ENCODE measurements at regions not wholly inside any gene's neighbourhood (a gene's known extent, or its start where the extent isn't known, plus 50 kb on each side); places are given as distances from the start of the nearest gene placed in this dataset.

DNA sequence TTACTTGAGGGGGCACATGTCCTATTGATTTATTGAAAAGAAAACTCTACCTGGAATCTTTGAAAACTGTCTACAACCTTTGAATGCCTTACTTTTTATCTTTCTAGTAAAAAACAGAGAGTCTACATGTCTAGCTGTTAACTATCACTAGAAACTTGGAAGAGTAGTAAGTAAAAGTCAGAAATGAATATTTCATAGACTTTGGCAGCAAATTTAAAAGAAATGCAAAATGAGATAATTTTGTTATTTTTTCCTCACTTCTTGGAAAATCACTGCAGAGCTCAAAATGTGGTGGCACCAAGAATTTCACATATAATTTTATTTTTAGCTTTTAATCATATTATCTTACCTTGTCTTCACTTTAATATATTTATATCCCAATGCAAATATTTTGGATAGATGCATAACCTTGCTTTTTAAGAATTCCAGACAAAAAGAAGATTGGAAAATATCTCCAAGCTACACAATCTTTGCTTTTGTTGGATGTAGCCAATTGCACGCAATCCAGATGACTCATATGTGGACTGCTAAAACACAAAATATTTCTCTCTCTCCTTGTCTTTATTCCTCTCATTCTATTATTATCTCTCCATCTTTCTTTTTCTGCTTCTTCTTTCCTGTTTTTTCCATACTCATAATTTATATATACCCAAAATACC lies 92.2 kb upstream of the DSEL start:
- no peak overlapping the region for H3K4me3 ChIP-seq (ENCODE audit: low read length)
- no peak for DNase-seq (ENCODE audit: low read depth, low spot score)

DNA sequence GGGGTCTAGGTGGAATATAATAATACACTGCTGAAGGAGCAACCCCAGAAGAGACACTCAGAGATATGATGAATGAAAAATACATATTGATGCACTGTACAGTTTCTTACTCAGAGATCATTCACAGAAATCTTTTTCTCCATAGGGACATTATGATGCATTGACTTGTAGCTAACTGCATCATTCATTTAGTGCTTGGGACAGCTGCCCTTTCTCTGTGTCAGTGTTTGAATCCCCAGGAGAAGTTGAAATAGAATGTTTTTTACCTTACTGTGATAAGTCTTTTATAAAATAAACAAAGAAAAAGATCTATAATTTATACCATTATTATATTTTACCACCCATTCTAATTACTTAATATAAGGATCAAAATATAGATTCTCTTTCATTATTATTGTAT lies 91.7 kb upstream of the DSEL start:
- DNase-seq (ENCODE audit: low read depth, low spot score), result no peak
- H3K4me3 ChIP-seq (ENCODE audit: low read length), result no peak overlapping the region

DNA sequence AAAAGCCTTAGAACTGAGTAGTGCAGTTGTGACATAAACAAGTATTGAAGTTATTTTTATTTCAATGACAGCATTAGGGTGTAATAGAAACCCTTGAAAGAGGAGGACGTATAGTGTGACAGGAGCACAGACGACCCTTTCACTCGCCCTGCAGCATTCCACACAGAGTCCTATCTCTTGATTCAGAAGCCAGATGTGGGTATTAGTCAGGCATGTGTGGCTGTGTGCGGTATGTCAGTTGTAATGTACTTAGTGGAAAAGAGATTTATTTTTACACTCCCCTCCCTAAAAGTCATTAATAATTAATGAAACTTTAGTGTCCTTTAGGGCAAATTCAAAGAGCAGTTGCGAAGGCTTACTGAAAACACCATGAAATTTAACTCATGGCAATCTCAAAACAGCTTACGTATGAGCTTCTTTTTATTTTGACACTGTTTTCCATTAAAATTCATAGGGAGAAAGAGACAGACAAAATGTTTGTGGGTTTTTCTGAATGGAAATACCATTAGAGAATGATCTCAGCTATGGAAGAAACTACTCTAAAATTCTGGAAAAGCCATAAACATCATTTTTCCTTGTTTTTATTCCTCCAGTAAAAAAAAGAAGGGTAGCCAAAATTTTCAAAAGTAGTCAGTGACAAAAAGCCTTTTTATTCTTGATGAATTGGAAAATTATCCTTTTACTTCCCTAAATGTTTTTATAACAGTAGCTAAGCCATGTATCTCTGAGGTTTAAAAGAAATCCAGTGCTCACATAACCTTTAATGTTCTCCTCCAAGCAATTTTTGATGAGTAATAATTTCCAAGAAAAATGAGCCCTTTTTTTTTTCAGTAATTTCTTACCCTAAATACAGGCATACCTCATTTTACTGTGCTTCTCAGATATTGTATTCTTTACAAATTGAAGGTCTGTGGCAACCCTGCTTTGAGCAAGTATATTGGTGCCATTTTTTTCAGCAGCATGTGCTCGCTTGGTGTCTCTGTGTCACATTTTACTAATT lies 84.0 kb upstream of the DSEL start:
- DNase-seq (ENCODE audit: low read depth, low spot score), result no peak
- H3K4me3 ChIP-seq (ENCODE audit: low read length), result no peak overlapping the region

DNA sequence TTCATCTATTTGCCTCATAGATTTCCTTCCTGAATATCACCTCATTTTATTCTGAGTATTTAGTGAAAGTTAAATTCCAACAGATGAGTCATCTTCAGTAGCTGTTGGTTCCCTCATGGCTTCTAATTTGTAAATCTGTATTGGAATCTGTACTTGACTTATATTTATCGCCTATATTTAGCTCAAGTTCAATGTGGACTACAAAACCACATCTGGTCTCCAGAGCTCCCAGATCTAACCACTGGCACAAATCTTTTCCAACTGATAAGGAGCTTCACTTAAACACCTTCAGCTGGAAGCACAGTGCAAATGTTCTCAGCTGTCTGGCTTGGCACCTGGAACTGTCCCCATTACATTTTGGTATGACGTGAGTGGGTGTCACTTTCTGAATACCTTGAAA lies 82.8 kb upstream of the DSEL start:
- no peak overlapping the region for H3K4me3 ChIP-seq (ENCODE audit: low read length)
- no peak for DNase-seq (ENCODE audit: low read depth, low spot score)

DNA sequence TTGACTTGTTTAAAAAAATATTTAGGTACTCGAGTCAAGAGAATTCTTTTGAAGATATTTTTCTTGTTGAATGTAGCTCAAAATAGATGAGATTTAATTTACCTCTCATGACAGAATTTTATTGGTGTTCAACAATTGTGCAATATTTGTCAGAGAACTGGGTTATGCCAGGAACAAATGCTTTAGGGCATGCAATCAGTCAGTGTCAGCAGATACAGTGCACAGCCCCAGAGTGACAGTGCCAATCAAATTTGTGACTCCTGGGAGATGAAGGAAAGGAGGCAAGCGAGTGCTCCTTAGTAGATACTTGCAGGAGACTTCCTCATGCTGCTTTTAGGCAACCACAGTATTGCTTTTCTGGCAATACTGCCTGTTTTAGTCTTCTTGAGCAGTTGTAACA lies 81.2 kb upstream of the DSEL start:
- no peak for DNase-seq (ENCODE audit: low read depth, low spot score)
- H3K4me3 ChIP-seq (ENCODE audit: low read length), result no peak overlapping the region

DNA sequence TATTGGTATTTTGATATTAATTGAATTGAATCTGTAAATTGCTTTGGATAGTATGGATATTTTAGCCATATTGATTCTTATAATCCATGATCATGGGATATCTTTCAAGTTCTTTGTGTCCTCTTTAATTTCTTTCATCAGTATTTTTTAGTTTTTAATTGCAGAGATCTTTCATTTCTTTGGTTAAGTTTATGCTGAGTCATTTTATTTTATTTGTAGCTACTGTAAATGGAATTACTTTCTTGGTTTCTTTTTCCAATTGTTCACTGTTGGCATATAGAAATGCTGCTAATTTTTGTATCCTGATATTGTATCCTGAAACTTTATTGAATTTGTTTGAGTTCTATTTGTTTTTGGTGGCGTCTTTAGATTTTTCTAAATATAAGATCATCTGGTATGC lies 79.5 kb upstream of the DSEL start:
- no peak overlapping the region for H3K4me3 ChIP-seq (ENCODE audit: low read length)
- no peak for DNase-seq (ENCODE audit: low read depth, low spot score)

DNA sequence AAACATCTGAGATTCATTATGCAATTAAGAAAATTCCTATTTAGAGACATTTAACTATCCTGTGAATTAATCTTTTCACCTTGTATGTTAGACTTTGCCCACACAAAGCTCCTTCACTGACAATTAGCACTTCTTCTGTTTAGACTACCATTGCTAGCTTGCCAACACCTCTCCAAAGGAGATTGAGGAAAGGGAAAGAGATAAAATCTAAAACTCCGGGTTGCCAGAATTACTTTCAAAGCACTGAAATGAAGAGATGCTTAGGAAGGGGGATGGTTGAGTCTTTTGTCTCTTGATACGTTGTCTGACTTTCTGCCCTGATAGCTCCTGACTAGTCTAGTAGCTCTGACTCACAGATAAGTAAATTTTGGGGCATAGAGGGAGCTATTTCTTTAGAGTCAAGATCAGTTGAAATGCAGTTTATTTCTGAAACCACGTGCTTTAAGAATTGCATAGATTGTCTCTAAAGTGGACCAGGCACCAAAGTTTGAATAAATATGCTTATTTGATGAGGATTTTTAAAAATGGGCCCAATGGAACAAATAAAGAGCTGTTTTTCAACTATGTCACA lies 74.1 kb upstream of the DSEL start:
- DNase-seq (ENCODE audit: low read depth, low spot score), result no peak
- no peak overlapping the region for H3K4me3 ChIP-seq (ENCODE audit: low read length)

DNA sequence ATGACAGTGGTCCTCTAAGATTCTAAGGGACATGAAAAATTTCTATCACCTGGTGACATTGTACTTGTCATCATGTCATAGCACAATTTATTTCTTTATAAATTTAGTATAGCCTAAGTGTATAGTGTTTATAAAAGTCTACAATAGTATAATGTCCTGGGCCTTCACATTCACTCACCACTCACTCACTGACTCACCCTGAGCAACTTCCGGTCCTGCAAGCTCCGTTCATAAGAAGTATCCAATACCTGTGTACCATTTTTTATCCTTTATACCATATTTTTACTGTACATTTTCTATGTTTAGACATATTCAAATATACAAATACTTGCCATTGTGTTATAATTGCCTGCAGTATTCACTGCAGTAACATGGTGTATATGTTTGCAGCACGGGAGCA lies 72.8 kb upstream of the DSEL start:
- H3K4me3 ChIP-seq (ENCODE audit: low read length), result no peak overlapping the region
- no peak for DNase-seq (ENCODE audit: low read depth, low spot score)

DNA sequence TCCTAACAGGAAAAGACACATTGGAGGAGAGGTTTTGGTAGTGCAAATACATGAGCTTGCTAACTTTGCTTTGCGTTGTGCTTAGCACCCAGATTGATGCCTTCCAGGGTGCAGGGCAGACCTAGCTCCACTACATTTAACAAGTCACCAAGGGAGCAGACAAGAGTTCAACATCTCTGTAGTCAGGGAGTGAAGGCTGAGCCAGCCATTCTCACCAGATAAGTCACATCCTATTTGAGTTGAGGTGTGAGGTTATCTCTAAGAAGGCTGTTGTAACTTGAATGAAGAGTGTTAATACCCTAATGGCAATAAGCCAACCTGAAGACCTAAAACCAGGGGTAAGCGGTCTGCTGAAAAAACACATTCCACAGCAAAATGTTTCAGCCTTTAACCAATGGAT lies 69.6 kb upstream of the DSEL start:
- no peak overlapping the region for H3K4me3 ChIP-seq (ENCODE audit: low read length)
- no peak for DNase-seq (ENCODE audit: low read depth, low spot score)

DNA sequence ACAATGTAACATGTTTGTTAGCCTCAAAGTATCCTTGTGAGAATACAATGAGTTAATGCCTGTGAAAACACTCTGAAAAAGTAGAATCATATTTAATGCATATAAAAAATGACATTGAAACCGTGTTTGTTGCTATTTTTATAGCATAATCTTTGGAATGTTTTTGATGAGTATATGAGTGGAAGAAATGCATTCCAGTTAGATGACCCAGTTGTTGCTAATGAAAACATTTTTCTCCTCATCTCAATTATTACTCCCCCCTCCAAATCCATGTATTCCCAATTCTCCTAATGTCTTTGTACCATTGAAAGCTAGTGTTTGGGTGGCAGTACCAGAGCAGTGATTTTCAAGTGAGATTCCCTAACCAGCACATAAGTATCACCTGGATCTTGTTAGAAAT lies 67.1 kb upstream of the DSEL start:
- no peak overlapping the region for H3K4me3 ChIP-seq (ENCODE audit: low read length)
- DNase-seq (ENCODE audit: low read depth, low spot score), result no peak

DNA sequence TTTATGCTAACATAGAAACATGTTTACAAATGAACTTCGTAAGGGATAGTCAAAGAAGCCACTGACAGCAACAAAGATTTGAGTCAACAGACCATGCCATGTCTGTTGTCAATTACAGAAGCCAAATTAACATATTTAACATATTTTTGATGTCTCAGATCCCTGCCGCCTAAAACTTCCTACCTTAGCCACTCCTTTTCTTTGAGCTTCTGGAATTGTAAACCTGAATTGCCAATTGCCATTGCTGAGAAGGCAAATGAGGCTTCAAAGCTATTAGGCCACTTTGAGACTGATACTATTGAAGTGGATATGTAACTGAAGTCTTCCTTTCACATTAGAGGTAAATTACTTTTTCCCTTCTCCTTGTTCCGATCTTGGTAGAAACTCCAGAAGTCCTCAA lies 66.0 kb upstream of the DSEL start:
- no peak overlapping the region for H3K4me3 ChIP-seq (ENCODE audit: low read length)
- DNase-seq (ENCODE audit: low read depth, low spot score), result no peak

DNA sequence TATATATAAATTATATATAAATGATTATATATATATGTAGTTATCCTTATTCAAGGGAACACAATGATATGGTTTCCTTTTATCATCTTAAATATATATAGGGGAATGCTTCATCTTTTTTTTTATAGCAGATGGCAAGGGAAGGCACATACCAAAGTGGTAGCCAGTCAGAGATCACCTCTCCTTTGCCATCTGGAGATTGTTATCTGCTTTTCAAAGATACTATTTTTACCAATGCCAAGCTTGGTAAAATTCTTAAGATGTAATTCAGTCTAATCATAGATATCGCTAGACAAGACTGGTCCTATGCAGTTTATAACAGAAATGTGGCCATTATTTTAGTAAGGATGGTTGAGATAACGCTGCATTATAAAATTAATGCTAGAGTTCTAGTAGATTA lies 64.7 kb upstream of the DSEL start:
- no peak overlapping the region for H3K4me3 ChIP-seq (ENCODE audit: low read length)
- DNase-seq (ENCODE audit: low read depth, low spot score), result no peak

DNA sequence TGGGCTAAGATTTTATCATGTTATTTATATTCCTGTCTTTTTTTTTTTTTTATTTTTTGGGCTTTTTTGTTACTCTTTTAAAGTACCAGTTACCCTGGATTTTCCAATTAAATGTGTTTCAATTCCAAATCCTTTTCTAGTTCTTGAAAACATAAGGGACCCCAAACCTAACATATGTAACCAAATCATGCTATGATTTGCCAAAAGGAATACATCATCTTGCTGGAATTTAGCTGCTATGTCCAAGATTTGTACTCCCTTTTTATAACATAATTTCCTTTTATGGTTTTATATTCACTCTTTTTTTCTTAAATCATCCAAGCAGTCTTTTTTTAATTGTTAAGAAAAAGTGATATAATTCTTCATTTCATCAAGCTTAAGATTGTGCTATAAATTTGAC lies 60.9 kb upstream of the DSEL start:
- H3K4me3 ChIP-seq (ENCODE audit: low read length), result no peak overlapping the region
- DNase-seq (ENCODE audit: low read depth, low spot score), result no peak

DNA sequence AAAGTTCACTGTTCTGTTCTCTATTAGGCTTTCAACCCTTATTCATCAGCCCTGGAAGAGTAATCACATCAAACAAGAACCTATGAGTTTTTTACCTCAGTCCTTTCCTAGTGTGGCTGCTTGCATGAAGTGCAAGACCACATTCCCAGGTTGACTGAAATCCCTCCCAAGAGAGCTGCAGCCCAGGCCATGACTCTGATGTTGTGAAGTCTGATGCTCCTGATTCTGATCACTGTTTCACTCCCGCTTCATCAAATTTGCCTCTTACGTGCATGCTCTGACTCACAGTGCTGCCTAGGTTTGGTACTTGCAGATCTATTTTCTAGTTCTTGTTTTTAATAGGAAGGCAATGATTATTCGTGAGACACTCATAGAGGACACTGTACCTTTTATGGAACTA lies 58.2 kb upstream of the DSEL start:
- no peak for DNase-seq (ENCODE audit: low read depth, low spot score)
- H3K4me3 ChIP-seq (ENCODE audit: low read length), result no peak overlapping the region

DNA sequence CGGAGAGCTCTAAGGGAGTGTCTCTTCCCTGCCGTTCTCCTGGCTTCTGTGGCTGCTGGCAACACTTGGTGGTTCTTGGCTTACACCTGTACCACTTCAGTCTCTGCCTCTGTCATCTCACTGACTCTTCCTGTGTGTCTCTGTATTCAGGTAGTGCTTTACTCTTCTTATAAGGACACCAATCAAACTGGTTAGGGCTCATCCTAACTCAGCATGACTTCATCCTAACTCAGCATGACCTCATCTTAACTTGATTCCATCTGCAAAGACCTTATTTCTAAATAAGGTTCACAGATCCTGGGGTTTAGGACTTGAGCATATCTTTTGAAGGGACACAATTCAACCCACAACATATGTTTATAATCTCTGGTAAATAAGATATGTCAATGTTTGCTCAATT lies 51.6 kb upstream of the DSEL start:
- H3K4me3 ChIP-seq (ENCODE audit: low read length), result no peak overlapping the region
- DNase-seq (ENCODE audit: low read depth, low spot score), result no peak
